ENCODE measurements at regions not wholly inside any gene's neighbourhood (a gene's known extent, or its start where the extent isn't known, plus 50 kb on each side); places are given as distances from the start of the nearest gene placed in this dataset.

DNA sequence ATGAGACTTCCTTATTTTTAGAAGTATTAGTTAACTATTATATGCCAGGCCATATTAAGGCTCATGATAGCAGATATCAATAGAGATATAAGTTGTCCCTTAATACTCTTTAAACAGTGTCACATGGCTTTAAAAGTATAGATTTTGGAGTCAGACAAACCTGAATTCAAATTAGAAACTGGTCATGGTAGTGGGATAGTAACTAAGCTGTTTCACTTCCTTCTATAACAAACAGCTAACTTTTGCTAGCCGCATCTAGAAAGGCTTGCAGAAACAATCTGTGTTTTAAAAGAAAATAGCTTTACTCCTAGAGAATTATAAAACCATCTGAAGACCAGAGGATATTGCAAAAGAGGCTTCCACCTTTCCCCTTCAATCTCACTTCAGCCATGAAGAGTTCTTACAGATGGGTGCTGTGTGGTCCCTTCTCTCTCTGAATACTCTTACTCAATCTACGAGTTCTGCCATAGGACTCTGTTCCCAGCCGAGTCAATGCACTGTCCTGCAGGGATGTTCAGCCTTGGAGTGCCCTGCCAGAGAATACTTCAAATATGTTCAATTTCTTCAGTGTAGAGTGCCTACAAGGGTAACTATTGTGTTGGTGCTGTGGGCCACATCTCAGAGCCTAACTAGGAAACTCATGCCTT, 810.2 kb downstream of the EFNA5 start:
- TF ChIP-seq REST (IDR thresholded peaks at IDR 0.05; ENCODE audit: insufficient read depth in 1 of 2, low read depth in 2 of 2, low read length in 2 of 2) (no peak), TAF1 (IDR thresholded peaks at IDR 0.05; ENCODE audit: borderline replicate concordance, insufficient read depth, low read length) (no peak), SIN3A (IDR thresholded peaks at IDR 0.05; ENCODE audit: borderline replicate concordance, insufficient read depth, low read length) (no peak)

Measured in PFSK-1 (cell line).